Vagina (tissue), 2 donors: ENCODE measurements at regions not wholly inside any gene's neighbourhood (a gene's known extent, or its start where the extent isn't known, plus 50 kb on each side); places are given as distances from the start of the nearest gene placed in this dataset.

Experiments
- CTCF ChIP-seq, 3 experiments: fragments of 450-650 bp in 2 of 3; fragments of 200-600 bp in 1 of 3; sonication (generic) in 1 of 3; IDR thresholded peaks; one replicate each; pipeline ENCODE4 v1.5.1; 2017 to 2019; ENCODE audit warnings: antibody characterized with exemption in 3 of 3, mild to moderate bottlenecking in 2 of 3, moderate library complexity in 2 of 3
- POLR2A ChIP-seq, 2 donors: fragments of 450-650 bp; IDR thresholded peaks; one replicate each; pipeline ENCODE4 v1.6.1; 2017; ENCODE audit warnings: antibody characterized with exemption in 2 of 2, mild to moderate bottlenecking in 2 of 2, moderate library complexity in 2 of 2

- TF ChIP-seq POLR2A (IDR thresholded peaks at IDR 0.05) = no peak
- no peak for TF ChIP-seq CTCF (IDR thresholded peaks at IDR 0.05)
These were observed 79.5 kb upstream of the WWC1 start for GRCh38 chr5:168211936-168212335.
